ENCODE measurements at regions not wholly inside any gene's neighbourhood (a gene's known extent, or its start where the extent isn't known, plus 50 kb on each side); places are given as distances from the start of the nearest gene placed in this dataset.
"Not testable (repeated sequence)": the region's sequence is repeated elsewhere in the genome, so short reads cannot be mapped to it uniquely, and the experiment has no call there.

DNA sequence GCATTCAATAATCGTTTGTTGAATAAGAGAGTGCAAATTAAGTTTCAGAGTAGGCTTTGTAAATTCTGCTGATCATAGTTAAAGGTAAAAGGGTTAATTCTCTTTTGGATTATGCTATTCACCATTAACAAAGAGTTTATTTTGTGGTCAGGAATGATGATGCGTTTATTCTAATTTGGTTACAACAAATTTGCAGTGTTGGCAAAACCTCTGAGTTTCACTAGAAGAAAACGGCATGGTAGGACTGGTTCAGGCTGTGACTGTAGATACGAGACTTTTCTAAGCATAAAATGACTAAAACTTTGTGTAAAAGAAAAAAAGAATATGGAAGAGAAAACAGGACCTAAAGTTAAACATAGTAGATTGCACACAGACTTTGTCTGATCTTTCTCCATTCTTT is 234.7 kb downstream of the TLR4 start:
- DNase-seq (ENCODE audit: low read depth) = no peak

DNA sequence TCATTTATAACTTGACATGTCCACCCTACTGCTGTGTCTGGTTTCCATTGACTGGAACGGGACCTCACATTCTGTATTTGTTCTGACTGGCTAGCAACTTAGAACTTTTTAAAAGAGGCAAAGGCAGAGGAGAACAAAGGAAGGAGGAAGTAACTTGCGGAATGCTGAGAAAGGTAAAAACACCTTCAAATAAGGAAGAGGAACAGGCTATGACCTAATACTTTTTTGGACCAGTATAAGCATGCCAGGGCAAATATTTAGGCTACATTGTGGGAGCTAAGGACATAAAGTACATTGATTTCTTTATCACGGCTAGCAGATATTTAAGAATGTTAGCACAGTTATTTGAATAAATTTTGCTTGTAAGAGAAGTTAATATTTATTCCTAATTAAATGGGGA is 240.5 kb downstream of the TLR4 start:
- not testable (repeated sequence) for DNase-seq (ENCODE audit: low read depth)

DNA sequence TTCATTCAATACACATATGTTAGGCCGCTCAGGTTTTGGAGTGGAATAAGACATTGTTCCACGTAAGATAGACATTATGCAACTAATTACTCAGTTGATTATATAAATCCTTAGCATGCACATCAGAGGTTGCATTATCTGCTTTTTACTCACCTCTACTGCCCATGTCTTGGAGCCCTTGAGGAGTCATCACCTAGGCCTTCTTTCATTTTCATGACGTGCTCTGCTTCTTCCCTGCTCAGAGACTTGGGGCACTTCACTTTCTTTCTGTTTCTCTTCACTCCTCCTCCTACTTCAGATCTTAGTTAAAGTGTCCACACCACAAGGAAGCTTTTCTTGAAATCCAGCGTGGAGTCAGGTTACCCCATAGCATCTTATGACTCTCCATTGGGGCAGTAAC is 241.1 kb downstream of the TLR4 start:
- DNase-seq (ENCODE audit: low read depth) = no peak

DNA sequence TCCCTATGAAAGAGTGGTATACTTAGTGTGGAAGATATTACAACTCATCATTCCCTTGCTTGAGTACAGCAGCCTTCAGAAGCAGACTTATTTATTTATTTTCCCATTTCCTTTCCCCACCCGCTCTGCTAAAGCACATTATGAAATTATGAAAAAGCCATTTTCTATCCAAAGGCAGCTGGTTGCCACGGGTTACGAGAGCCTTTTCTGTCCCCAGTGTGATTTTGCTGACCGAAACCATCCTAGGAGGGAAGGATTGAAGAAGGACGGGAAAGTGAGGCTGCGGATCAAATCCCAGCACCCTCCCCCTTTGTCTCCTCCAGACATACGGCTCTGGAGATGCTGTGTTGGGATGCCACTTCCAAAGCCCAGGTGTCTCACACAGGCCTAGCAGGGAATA is 246.9 kb downstream of the TLR4 start:
- no peak for DNase-seq (ENCODE audit: low read depth)

DNA sequence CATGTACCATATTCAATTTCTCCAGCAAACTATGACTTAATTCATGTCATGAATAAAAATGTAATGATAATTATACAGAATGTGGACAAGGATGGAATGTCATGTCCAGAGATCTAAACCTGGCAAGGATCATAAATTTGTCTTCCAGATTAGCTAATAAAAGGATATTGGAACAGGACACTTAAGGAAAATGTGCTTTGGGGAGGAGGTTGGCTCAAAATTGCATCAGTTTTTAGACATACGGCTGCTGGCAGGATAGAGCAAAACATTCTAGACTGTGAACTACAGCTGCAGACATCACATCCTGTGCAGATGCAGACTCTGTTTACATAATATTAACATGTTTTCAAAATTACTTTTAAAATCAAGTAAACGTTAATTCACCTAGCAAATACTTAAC is 248.4 kb downstream of the TLR4 start:
- no peak for DNase-seq (ENCODE audit: low read depth)

DNA sequence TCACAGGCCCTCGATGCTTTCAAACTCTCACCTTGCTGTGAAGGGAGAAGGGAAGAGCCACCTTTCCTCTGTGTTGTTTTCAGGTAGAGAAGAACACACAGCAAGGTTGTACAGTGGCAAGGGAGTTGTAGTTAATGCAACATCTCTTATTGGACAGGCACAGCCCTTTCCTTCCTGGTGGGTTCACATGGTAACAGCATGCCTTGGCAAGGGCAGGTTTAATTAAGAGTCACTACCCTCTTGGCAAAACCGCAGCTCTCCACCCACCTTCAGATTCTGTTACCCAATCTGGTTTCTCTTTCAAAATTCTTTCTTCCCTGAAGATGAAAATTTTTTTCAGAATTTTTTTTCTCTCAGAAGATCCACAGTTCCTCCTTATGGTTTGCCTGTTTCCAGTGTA is 253.1 kb downstream of the TLR4 start:
- no peak for DNase-seq (ENCODE audit: low read depth)

DNA sequence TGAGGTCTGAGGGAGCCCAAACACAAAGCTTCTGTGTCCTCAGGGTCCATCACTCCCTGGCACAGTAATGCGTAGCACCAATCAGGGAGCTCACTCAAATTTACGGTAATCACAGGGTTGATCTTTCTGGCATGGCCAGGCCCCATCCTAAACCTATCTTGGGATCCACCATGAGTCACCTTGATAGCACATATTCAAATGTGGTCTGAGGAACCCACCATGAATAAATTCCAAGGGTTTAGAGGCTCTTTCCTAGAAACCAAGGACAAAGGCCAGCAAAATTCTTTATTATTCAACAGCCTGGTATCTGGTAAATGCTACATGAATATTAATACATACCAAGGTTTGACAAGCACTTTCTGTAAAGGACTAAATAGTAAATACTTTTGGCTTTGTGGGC is 254.5 kb downstream of the TLR4 start:
- DNase-seq (ENCODE audit: low read depth) = no peak

DNA sequence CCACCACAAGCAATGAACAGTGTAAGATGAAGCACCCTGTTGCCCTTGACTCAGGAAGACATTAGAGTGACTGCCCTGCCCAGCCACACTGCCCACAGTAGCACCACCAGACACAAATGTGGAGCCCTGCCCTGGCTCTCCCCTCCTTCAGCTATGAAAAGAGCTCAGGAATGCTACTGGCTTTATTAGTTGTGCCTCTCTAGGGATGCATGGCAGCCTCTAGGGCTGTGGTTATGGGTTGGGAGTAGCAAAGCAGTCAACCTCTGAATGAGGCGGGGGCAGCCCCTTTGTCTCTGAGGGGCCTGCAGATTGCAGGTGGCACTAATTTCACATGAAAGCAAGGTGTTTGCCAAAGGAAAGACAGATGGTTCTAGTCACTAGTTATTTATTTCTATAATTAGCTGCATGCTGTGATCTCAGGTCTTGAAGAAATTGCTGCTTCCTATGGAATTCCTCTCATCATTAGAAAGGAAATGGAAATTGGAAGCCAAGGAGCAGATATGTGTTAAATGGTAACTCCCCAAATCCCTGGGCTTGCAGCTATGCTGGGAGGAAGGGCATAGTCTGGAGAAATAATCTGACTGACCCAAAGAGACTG is 259.4 kb downstream of the TLR4 start:
- DNase-seq (ENCODE audit: low read depth) = no peak

DNA sequence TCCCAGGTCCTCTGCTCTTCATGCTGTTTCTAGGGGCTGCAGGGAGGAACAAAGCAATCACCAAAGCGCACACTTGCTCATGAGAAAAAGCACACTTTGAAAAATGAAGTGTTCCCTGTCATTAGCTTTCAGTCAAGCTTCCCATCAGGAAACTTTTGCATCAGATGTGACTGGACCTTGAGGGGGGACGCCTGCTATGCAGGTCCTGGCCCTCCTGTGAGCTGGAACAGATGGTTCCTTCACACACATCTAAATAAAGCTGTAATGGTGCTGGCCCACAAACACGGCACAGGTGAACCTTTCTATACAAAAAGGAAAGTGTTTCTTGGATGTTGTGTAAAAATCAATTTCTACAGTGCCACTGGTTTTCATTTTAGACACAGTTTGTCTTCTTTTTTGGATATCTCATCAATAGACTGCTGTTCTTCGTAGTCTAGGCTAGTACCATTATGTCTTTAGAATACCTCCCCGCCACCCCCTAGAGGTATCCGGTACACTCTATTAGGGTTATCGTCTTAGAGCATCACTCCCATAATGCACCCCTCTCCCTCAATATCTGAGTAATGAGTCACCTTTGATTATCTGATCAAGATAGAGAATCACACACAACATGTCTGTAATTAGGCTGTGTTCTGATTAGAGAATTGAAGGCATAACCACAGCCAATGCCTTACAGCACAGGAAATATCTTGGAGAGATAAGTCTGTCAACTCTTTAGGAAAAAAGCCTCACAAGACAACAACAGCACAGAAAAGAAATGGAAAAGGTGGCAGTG is 266.3 kb downstream of the TLR4 start:
- DNase-seq (ENCODE audit: low read depth) = no peak

DNA sequence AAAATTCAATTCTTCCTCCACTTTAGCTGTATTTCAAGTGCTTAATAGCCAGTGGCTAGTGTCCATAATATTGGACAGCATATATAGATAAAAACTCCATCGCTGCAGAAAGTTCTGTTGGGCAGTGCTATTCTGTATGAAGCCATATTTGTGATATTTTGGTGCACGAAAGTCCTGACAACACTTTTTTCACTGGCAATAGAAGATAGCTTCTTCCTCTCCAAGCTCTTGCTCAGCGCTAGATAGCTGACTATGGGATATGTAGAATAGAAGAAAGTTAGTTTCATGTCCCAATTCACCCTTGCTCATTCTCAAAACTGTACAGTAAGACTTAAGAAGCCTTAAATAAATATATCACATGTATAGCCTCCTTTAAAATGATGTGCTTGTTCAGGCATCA is 269.9 kb downstream of the TLR4 start:
- DNase-seq (ENCODE audit: low read depth) = no peak

DNA sequence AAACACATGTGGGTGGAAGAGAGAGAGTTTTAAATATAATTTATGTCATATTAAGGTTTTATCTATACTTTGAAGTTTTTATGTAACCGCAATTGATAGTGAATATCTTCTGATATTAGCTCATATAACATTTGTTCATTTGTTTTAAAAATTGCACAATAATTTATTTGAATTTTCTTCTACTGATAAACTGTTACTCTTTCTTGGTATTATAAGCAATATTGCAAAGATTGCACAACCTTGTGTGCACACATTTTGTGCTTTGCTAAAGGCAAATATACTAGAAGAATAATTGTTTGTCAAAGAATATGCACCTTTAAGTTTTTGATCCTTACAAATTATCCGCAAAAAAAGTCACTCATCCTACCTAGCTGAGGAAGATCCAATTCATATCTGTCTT is 275.7 kb downstream of the TLR4 start:
- DNase-seq (ENCODE audit: low read depth) = no peak

DNA sequence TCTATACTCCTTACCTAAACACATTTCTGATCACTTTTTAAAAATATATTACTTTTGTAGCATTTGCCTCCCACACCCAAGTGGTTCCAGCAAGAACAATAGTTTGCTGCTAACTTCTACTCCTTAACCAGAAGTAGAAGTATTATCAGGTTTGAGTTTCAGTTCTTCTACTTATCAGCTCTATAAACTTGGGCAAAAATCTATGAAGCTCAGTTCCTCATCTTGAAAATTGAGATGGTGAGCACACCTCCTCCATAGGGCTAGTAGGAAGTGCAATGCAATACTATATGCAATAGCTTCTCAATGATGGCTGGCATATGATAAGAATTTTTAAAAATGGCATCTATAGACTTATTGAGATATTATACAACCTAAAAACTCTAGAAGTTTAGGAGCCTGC is 283.7 kb downstream of the TLR4 start:
- no peak for DNase-seq (ENCODE audit: low read depth)

DNA sequence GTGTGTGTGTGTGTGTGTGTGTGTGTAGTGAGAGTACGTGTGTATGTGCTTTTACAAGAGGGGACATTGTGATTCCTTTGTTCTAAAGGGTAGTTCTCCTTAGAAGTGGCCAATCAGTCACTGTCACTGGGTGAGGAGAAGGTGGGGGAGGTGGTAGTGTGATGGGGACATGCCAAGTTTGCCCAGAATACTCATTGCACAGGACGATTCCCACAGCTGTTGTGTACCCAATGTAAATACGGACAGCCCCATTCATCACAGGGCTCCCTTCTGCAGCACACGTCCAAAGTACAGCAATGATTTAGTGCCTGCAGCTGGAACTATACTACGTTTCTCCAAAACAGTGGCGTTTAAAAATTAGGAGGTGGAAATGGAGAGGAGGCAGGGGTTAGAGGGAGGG is 287.8 kb downstream of the TLR4 start:
- no peak for DNase-seq (ENCODE audit: low read depth)

DNA sequence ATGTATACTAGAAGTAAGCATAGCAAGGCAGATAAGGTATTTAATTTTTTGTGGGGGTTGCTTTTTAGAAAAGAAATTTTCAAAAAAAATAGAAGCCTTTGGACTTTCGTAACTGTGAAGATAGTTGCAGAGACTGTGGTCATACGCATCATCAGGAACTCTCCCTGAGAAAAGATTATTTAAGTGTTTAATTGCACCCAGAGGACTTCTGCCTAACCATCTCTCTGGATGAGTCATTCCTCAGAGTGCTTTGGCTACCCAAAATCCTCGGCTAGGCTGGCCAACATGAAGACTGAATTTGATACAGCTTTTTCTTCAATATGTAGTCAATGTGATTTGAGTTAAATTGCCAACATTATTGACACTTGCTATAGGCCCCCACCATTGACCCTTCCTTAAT is 296.4 kb downstream of the TLR4 start:
- no peak for DNase-seq (ENCODE audit: low read depth)

DNA sequence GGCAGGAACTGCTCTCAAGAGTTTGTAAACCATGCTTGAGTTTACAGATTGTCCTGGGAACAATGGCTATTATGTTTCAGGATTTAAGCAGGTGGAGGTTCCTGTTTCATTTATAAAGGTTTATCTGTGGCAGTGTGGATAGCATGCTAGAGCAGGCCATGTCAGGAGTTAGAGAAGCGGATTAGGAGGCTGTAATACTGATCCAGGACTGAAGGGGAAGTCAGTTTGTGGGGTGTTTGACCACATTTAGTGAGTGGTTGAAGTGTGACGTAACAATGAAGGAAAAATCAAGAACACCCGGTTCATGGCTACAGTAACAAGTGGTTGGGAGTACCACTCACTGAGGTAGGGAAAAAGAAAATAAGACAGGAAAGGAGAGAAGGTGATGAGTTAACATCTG is 299.0 kb downstream of the TLR4 start:
- no peak for DNase-seq (ENCODE audit: low read depth)

DNA sequence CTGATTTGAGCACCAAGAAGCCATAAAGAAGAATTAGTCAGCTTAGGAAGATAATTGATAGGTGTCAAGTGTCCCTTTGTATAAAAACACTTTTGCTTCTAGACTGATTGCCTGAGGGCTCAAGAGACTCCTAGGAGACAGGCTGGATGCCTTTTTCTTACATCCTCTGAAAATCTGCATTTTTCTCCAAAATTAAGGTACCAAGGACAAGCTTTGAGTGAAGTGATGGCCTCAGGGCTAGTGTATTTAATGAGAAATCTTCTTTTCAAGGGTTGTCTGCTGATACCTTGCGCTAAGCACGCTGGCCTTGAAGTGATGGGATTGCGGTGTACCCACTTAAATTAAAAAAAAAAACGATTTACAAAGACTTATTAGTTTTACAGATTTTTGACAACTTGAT is 304.0 kb downstream of the TLR4 start:
- DNase-seq (ENCODE audit: low read depth) = no peak

DNA sequence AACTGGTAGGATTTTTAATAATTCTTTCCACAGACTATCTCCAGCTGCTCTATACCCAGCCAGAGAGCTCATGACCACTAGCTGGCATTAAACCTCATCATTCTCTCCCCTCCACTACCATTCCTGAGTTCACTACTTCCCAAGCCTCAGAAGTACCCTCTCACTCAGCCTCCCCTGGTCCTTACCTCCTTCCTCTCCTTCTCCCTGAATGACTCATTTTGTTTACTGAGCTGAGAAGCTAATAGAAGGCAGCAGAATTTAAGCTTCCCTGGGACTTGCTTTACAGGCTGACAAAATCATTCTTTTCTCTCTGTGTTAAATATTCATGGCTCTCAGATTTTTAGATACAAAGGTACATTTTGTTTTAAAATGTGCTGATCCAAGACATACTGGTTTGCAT is 305.4 kb downstream of the TLR4 start:
- DNase-seq (ENCODE audit: low read depth) = no peak

DNA sequence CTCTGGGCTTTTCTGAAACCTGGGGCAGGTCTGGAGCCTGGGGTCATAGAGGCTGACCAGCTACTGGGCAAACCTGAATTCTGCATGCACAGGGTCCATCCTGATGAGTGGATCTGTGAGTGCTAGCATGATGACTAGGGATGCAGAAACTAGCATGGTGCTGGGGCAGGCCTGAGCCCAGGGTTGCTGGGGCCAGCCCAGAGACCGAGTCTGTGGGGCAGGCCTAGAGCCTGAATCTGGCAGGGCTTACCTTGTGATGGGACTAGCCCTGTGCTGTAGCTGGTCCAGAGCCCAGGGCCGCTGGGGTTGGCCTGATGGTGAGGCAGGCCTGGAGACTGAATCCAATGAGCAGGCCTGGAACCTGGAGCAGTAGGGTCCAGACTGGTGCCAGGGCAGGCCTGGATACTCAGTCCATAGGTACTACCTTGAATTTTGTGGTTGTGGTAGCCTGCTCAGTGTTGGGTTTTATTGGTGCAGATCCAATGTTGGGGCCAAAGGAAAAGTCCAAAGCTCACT is 313.5 kb downstream of the TLR4 start:
- no peak for DNase-seq (ENCODE audit: low read depth)

DNA sequence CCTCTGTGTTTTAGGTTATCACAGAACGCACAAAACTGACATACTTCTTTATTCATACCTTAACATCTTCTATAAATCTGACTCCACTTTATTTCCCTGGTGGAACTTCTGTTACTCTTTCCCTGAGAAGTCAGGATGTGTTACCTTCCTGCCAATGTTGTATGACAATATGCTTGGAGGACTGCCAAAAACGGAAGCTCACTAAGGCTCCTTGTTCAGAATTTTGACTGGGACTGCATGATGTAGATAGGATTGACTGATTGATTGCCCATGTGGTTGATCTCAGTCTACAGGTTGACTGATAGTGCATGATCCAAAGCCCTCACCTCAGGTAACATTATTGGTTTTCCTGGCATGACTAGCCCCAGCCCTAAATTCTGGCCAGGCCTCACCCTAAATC is 319.4 kb downstream of the TLR4 start:
- no peak for DNase-seq (ENCODE audit: low read depth)

DNA sequence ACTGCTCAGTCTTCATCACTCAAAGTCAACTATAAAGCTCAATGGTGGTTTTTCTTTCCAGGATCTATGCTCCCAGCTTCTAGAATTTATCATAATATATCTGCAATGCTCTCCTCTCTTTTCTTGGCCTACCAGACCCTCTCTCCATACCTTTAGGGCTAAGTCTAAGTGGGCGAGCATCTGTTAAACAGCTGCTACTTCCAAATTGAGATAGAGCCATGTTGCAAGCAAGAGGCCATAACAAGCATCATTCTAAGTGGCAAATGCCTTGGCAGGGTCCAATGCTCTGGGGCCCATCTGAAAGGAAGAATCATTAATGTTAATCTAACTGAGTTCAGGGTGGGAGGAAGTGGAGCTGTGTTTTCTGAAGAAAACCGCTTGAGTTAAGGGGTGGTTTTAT is 324.0 kb downstream of the TLR4 start:
- DNase-seq (ENCODE audit: low read depth) = no peak

DNA sequence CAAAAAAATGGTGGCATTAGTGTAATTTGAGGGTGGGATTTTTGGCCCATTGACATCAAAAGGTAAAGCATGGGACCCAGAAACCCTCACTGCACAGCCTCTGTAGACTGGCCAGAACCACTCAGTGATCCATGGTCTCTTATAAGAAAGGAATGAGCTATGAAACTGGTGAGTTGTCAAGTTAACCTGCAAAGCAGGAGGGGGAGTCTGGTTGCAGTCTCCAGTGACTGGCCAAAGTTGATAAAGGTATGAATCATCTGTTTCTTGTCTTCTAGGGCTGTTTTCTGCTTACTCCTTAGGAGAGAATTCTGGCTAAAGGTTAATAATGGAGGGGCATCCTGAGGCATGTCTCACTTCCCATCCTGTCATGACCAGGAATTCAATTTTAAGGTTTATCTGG is 325.2 kb downstream of the TLR4 start:
- DNase-seq (ENCODE audit: low read depth) = no peak

DNA sequence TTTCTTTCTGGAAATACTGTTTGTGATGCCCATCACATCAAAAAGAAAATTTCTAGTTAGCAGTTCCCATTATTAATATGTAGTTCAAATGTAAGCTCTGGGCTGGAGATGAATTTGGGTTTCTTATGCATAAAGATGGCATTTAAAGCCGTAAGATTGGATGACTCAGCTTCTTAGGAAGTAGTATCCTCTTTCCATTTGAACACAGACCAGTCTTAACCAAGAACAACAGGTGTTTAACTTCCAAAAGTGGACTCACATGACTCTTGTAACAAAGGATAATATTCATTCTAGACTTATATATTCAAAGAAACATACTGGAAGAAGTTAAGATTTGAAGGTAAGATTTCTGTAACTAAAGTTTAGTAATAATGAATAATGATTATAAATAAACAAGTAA is 330.5 kb downstream of the TLR4 start:
- no peak for DNase-seq (ENCODE audit: low read depth)

DNA sequence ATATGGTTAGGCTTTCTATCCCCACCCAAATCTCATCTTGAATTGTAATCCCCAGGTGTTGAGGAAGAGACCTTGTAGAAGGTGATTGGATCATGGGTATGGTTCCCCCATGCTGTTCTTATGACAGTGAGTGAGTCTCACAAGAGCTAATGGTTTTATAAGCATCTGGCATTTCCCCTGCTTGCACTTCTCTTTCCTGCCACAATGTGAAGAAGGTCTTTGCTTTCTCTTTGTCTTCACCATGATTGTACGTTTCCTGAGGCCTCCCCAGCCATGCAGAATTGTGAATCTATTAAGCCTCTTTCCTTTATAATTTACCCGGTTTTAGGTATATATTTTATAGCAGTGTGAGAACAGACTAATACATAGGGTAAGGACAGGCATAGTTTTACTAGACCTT is 334.5 kb downstream of the TLR4 start:
- no peak for DNase-seq (ENCODE audit: low read depth)

DNA sequence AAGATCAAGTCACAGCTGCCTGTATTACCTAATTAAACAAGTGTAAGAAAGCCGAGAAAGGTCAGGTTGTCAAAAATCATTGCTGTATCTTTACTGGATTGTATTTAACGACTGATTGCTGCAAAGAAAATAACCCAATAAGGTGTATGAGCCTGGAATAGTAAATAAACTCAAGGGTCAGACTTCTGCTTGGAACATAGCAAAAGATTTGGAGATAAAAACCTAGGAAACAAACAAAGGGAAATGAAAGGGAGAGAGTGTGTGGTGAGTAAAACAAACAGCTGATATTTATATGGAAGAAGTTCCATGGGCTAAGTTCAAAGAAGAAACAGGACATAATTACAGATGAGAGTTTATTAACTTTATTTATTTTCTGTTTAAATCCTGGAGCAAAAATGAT is 354.0 kb downstream of the TLR4 start:
- no peak for DNase-seq (ENCODE audit: low read depth)

Measured in GM04503 (cell line).